Skeletal muscle satellite cell (primary cell): ENCODE measurements at regions not wholly inside any gene's neighbourhood (a gene's known extent, or its start where the extent isn't known, plus 50 kb on each side); places are given as distances from the start of the nearest gene placed in this dataset.

Experiments used
- H3K27me3 ChIP-seq: 2 replicates; pipeline ENCODE4 v1.7.0; 2013; ENCODE audit warnings: low read length; ENCODE audit not compliant: control insufficient read depth, insufficient read depth
- H3K36me3 ChIP-seq: 2 replicates; pipeline ENCODE4 v1.7.0; 2013; ENCODE audit warnings: mild to moderate bottlenecking, control low read depth, low read length; ENCODE audit not compliant: insufficient read depth
- H3K4me1 ChIP-seq: 2 replicates; pipeline ENCODE4 v1.7.0; 2013; ENCODE audit warnings: low read length; ENCODE audit not compliant: control insufficient read depth, insufficient read depth
- H3K4me2 ChIP-seq: 2 replicates; pipeline ENCODE4 v1.7.0; 2013; ENCODE audit warnings: mild to moderate bottlenecking, low read length
- H3K4me3 ChIP-seq: 2 replicates; pipeline ENCODE4 v1.7.0; 2013; ENCODE audit warnings: low read length
- H3K9ac ChIP-seq: 2 replicates; pipeline ENCODE4 v1.7.0; 2013; ENCODE audit warnings: mild to moderate bottlenecking, low read depth, low read length, moderate library complexity
- H3K9me3 ChIP-seq: replicated peaks from 2 replicates; pipeline ENCODE4 v1.7.0; 2013; ENCODE audit warnings: mild to moderate bottlenecking, control low read depth, low read length

GRCh38 chr1:172732427-172732826, 73.5 kb downstream of the FASLG start:
- Histone ChIP-seq H3K9me3 (no peaks in the 10 kb centered on the region), H3K9ac (no peak overlapping the region), H3K4me1 (no peaks in the 10 kb centered on the region), H3K4me2 (no peak overlapping the region), H3K4me3 (no peak overlapping the region), H3K36me3 (no peaks in the 10 kb centered on the region), H3K27me3 (no peaks in the 10 kb centered on the region)

- no peaks in the 10 kb centered on the region for H3K4me1 ChIP-seq
- no peak overlapping the region for H3K4me3 ChIP-seq
- no peaks in the 10 kb centered on the region for H3K36me3 ChIP-seq
- no peaks in the 10 kb centered on the region for H3K27me3 ChIP-seq
- H3K9me3 ChIP-seq: no peaks in the 10 kb centered on the region
- H3K4me2 ChIP-seq: no peak overlapping the region
- H3K9ac ChIP-seq: no peak overlapping the region
Observed at GRCh38 chr1:172733815-172734214, 74.9 kb downstream of the FASLG start.

GRCh38 chr1:172738389-172738788, 79.5 kb downstream of the FASLG start:
- H3K27me3 ChIP-seq: no peaks in the 10 kb centered on the region
- H3K9ac ChIP-seq: no peak overlapping the region
- peaks cover 7% of the 10 kb centered on the region for H3K4me1 ChIP-seq
- no peaks in the 10 kb centered on the region for H3K9me3 ChIP-seq
- no peak overlapping the region for H3K4me2 ChIP-seq
- no peaks in the 10 kb centered on the region for H3K36me3 ChIP-seq
- H3K4me3 ChIP-seq: no peak overlapping the region

- no peaks in the 10 kb centered on the region for H3K9me3 ChIP-seq
- no peaks in the 10 kb centered on the region for H3K36me3 ChIP-seq
- H3K9ac ChIP-seq: no peak overlapping the region
- peaks cover 29% of the 10 kb centered on the region for H3K4me1 ChIP-seq
- no peak overlapping the region for H3K4me3 ChIP-seq
- no peak overlapping the region for H3K4me2 ChIP-seq
- no peaks in the 10 kb centered on the region for H3K27me3 ChIP-seq
Observed at GRCh38 chr1:172742599-172743500, 83.9 kb downstream of the FASLG start.

- Histone ChIP-seq H3K27me3 (no peaks in the 10 kb centered on the region), H3K9me3 (no peaks in the 10 kb centered on the region), H3K9ac (peak overlapping the region; percentile 64), H3K36me3 (no peaks in the 10 kb centered on the region), H3K4me2 (peak overlapping the region; percentile 10), H3K4me3 (no peak overlapping the region), H3K4me1 (peaks cover 29% of the 10 kb centered on the region)
Observed at GRCh38 chr1:172745014-172745413, 86.1 kb downstream of the FASLG start.

- peak overlapping the region; percentile 64 for H3K9ac ChIP-seq
- no peaks in the 10 kb centered on the region for H3K36me3 ChIP-seq
- peak overlapping the region; percentile 76 for H3K4me2 ChIP-seq
- H3K4me3 ChIP-seq: peak overlapping the region; percentile 44
- no peaks in the 10 kb centered on the region for H3K27me3 ChIP-seq
- peaks cover 29% of the 10 kb centered on the region for H3K4me1 ChIP-seq
- H3K9me3 ChIP-seq: no peaks in the 10 kb centered on the region
Observed at GRCh38 chr1:172746091-172746949, 87.4 kb downstream of the FASLG start.

GRCh38 chr1:172748201-172748600, 89.3 kb downstream of the FASLG start:
- Histone ChIP-seq H3K4me3 (no peak overlapping the region), H3K4me2 (no peak overlapping the region), H3K36me3 (no peaks in the 10 kb centered on the region), H3K9me3 (no peaks in the 10 kb centered on the region), H3K9ac (no peak overlapping the region), H3K4me1 (peaks cover 24% of the 10 kb centered on the region), H3K27me3 (no peaks in the 10 kb centered on the region)

GRCh38 chr1:172751683-172752082, 92.8 kb downstream of the FASLG start:
- no peaks in the 10 kb centered on the region for H3K36me3 ChIP-seq
- H3K4me1 ChIP-seq: peaks cover 11% of the 10 kb centered on the region
- no peaks in the 10 kb centered on the region for H3K27me3 ChIP-seq
- no peak overlapping the region for H3K4me2 ChIP-seq
- H3K9me3 ChIP-seq: no peaks in the 10 kb centered on the region
- no peak overlapping the region for H3K4me3 ChIP-seq
- H3K9ac ChIP-seq: no peak overlapping the region

- H3K4me3 ChIP-seq: no peak overlapping the region
- H3K4me1 ChIP-seq: peaks cover 4% of the 10 kb centered on the region
- no peak overlapping the region for H3K4me2 ChIP-seq
- no peaks in the 10 kb centered on the region for H3K9me3 ChIP-seq
- H3K27me3 ChIP-seq: no peaks in the 10 kb centered on the region
- H3K9ac ChIP-seq: no peak overlapping the region
- H3K36me3 ChIP-seq: no peaks in the 10 kb centered on the region
Observed at GRCh38 chr1:172753964-172754363, 95.1 kb downstream of the FASLG start.

- Histone ChIP-seq H3K27me3 (no peaks in the 10 kb centered on the region), H3K9me3 (no peaks in the 10 kb centered on the region), H3K4me2 (no peak overlapping the region), H3K4me3 (no peak overlapping the region), H3K4me1 (peaks cover 4% of the 10 kb centered on the region), H3K36me3 (no peaks in the 10 kb centered on the region), H3K9ac (no peak overlapping the region)
Observed at GRCh38 chr1:172754609-172755008, 95.7 kb downstream of the FASLG start.

GRCh38 chr1:172755099-172755498, 96.2 kb downstream of the FASLG start:
- H3K4me1 ChIP-seq: peaks cover 4% of the 10 kb centered on the region
- H3K27me3 ChIP-seq: no peaks in the 10 kb centered on the region
- H3K36me3 ChIP-seq: no peaks in the 10 kb centered on the region
- no peak overlapping the region for H3K9ac ChIP-seq
- no peaks in the 10 kb centered on the region for H3K9me3 ChIP-seq
- no peak overlapping the region for H3K4me2 ChIP-seq
- H3K4me3 ChIP-seq: no peak overlapping the region
